ENCODE measurements at regions not wholly inside any gene's neighbourhood (a gene's known extent, or its start where the extent isn't known, plus 50 kb on each side); places are given as distances from the start of the nearest gene placed in this dataset.

DNA sequence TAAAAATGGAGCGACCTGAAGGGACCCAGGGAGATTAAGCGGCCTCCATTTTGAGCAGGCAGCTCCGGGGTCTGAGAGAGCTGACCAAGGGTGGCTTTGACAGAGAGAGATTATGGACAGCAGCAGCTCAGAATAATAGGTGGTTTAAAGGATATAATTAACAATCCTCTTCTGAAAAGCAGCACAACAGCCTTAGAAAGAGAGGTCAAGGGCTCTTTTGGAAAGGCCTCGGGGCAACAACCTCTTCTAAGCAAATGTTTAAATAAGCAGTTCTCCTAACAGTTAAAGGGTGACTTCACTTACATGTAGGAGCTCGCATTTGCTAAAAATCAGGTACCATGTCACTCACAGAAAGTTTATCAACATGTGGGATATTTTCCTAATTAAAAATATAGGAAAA lies 87.2 kb upstream of the FRMD6 start:
- no peak for DNase-seq (ENCODE audit: low read depth)
- TF ChIP-seq, protein P1, sequence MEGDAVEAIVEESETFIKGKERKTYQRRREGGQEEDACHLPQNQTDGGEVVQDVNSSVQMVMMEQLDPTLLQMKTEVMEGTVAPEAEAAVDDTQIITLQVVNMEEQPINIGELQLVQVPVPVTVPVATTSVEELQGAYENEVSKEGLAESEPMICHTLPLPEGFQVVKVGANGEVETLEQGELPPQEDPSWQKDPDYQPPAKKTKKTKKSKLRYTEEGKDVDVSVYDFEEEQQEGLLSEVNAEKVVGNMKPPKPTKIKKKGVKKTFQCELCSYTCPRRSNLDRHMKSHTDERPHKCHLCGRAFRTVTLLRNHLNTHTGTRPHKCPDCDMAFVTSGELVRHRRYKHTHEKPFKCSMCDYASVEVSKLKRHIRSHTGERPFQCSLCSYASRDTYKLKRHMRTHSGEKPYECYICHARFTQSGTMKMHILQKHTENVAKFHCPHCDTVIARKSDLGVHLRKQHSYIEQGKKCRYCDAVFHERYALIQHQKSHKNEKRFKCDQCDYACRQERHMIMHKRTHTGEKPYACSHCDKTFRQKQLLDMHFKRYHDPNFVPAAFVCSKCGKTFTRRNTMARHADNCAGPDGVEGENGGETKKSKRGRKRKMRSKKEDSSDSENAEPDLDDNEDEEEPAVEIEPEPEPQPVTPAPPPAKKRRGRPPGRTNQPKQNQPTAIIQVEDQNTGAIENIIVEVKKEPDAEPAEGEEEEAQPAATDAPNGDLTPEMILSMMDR (IDR thresholded peaks at IDR 0.05; ENCODE audit: insufficient read depth, low read depth, low read length, missing control alignments), result no peak
- H3K4me3 ChIP-seq (ENCODE audit: low read depth, low read length), result no peak overlapping the region

DNA sequence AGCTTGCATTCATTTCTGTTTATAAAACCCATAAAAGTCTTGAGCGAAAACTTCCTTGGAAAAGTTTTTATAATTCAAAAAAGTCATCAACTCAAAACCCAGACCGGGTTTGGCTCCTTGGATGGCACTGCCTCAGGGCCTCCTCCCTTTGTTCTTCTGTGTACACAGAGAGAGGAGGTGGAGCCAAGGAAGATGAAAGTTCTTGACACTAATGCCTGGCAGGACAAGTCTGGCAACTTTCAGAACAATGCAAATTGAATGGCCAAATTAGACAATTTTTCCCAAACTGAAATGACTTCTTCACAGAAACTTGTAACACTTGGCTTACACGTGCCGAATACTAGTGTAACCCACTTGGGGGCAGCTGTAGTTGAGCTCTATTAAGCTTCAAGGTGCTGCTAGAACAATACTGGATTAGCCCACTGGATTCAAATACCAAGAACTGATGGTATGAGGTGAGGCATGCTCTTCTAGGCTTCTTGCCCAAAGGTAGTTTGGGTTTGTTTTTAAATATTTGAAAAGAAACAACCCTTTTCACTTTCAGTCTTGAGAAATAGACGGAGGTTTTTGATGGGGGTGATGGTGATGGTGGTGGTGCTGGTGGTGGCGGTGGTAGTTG lies 86.6 kb upstream of the FRMD6 start:
- H3K4me3 ChIP-seq (ENCODE audit: low read depth, low read length), result no peak overlapping the region
- no peak for DNase-seq (ENCODE audit: low read depth)
- TF ChIP-seq, protein P1 (IDR thresholded peaks at IDR 0.05; ENCODE audit: insufficient read depth, low read depth, low read length, missing control alignments), result no peak

DNA sequence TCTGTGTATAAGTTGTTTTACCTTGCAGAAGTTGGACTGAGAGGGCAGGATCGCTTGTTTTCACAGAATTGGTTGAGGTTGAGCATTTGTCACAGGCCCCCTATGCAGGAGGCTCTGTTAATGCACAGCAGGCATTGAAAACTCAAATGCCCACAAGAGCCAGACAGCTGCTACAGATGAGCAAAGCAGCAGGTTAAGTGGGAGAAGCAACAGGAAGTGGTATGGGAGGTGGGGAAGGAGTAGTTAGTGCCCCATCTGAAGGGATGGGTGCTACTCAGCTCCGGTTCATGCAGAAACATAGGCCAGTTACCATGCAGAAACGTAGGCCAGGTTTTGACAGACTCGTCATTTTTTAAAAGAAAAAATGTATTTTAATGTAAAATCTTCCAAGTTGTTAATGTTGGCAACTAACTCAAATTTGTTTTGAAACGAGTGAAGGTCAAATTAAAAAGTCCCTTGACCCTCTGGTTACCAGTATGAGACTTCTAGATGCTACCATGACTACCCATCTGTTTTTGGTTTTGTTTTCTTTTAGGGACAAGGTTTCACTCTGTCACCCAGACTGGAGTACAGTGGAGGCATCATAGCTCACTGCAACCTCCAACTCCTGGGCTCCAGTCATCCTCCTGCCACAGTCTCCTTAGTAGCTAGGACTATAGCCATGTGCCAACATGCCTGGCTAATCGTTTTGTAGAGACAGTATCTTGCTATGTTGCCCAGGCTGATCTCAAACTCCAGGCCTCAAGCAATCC lies 84.7 kb upstream of the FRMD6 start:
- peak; percentile 55 for DNase-seq (ENCODE audit: low read depth)
- TF ChIP-seq, protein P1 (IDR thresholded peaks at IDR 0.05; ENCODE audit: insufficient read depth, low read depth, low read length, missing control alignments), result no peak
- no peak overlapping the region for H3K4me3 ChIP-seq (ENCODE audit: low read depth, low read length)

DNA sequence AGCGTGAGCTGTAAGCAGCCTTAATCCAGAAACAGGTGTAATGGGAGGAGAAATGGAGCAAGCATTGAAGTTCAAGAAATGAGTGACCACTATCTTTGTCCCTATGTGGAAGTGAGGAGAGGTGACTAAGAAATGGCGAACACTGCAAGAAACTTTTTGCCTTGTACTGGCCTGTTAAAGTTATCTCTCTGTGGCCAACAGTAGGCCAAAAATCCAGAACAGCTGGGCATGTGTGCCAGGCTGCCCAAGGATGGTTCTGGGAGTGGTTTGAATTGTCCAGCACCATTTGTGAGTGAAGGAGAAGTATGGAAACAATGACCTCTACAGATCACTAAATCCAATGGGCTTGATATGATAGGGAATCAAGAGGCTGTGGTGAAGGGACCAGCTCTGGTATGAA lies 83.3 kb upstream of the FRMD6 start:
- TF ChIP-seq, protein P1 (IDR thresholded peaks at IDR 0.05; ENCODE audit: insufficient read depth, low read depth, low read length, missing control alignments), result no peak
- DNase-seq (ENCODE audit: low read depth), result no peak
- no peak overlapping the region for H3K4me3 ChIP-seq (ENCODE audit: low read depth, low read length)

DNA sequence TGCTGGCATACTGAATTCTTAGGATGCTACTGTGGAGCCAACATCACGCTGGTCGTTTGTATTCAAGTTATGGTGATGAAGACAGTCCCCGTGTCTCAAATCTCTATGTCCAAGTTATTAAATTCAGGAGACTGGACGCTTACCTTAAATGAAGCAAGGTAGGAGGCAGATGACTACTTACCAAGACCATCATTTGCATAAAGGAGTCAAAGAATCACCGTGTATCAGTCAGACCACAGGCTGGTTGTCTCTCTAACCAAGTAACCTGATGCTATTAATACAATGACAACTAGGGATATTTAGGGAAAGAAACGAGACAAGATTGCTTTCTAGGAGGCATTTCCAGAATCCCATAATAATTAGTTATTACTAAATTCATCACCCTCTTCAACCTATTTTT lies 78.1 kb upstream of the FRMD6 start:
- DNase-seq (ENCODE audit: low read depth), result peak; percentile 14
- TF ChIP-seq, protein P1 (IDR thresholded peaks at IDR 0.05; ENCODE audit: insufficient read depth, low read depth, low read length, missing control alignments), result no peak
- H3K4me3 ChIP-seq (ENCODE audit: low read depth, low read length), result no peak overlapping the region

DNA sequence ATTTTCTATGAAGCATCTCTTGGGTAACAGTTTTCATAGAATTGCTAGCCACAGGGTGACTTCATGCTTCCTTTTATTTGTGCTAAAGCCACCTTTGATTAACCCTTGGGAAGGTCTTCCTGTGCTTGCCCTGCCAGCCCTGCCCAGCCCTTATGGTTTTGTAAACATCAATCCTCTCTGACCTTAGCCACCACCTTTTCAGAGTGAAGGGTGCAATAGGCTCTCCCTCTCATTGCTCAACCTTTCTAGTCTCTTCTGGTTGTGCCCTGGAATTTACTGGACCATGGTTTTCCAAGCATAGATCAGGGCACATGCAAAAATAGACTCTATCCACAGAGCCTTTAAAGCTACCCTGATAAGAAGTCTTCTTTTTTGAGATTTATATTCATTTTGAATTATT lies 77.7 kb upstream of the FRMD6 start:
- H3K4me3 ChIP-seq (ENCODE audit: low read depth, low read length), result no peak overlapping the region
- TF ChIP-seq, protein P1 (IDR thresholded peaks at IDR 0.05; ENCODE audit: insufficient read depth, low read depth, low read length, missing control alignments), result no peak
- no peak for DNase-seq (ENCODE audit: low read depth)
